ENCODE measurements at regions not wholly inside any gene's neighbourhood (a gene's known extent, or its start where the extent isn't known, plus 50 kb on each side); places are given as distances from the start of the nearest gene placed in this dataset.

GRCh38 chr12:24562771-24563431 lies 386.0 kb downstream of the BCAT1 start:
- TF ChIP-seq PBX3 (CRISPR knock-in tag; IDR thresholded peaks at IDR 0.05; ENCODE audit: borderline replicate concordance) (no peak), ZNF350 (CRISPR knock-in tag; IDR thresholded peaks at IDR 0.05; ENCODE audit: borderline replicate concordance, low read depth) (no peak), SRSF4 (IDR thresholded peaks at IDR 0.05; ENCODE audit: low read depth, low read length, poor library complexity, severe bottlenecking) (no peak), CTCF (CRISPR knock-in tag; IDR thresholded peaks at IDR 0.05) (no peak)

Data from HepG2 (cell line).